GM12891 (cell line): ENCODE measurements at regions not wholly inside any gene's neighbourhood (a gene's known extent, or its start where the extent isn't known, plus 50 kb on each side); places are given as distances from the start of the nearest gene placed in this dataset.
"Not testable (repeated sequence)": the region's sequence is repeated elsewhere in the genome, so short reads cannot be mapped to it uniquely, and the experiment has no call there.

Experiments used
- DNase-seq: peaks from one replicate; pipeline ENCODE4 v3.0.0; 2011; ENCODE audit warnings: low spot score; ENCODE audit not compliant: insufficient read length
- FAIRE-seq: peaks from 2 replicates; lab custom pipeline; 2011; peaks lifted over from hg19 to GRCh38; lab: Jason Lieb, UNC
- PAX5 ChIP-seq: IDR thresholded peaks from 2 replicates; pipeline ENCODE4 v1.6.1; 2011; ENCODE audit warnings: low read length, moderate library complexity, mild to moderate bottlenecking; ENCODE audit not compliant: insufficient read depth, severe bottlenecking
- POLR2A ChIP-seq: IDR thresholded peaks from 2 replicates; pipeline ENCODE4 v1.6.1; 2011; ENCODE audit warnings: low read depth, low read length, control low read depth
- POLR2AphosphoS5 ChIP-seq: IDR thresholded peaks from 2 replicates; pipeline ENCODE4 v1.6.1; 2011; ENCODE audit warnings: low read depth, low read length, control low read depth
- POU2F2 ChIP-seq: IDR thresholded peaks from 2 replicates; pipeline ENCODE4 v1.6.1; 2011; ENCODE audit warnings: low read depth, mild to moderate bottlenecking, control low read depth, low read length, moderate library complexity
- SPI1 ChIP-seq: IDR thresholded peaks from 2 replicates; pipeline ENCODE4 v1.6.1; 2011; ENCODE audit warnings: low read depth, low read length, control low read depth
- TAF1 ChIP-seq: IDR thresholded peaks from 2 replicates; pipeline ENCODE4 v1.6.1; 2011; ENCODE audit warnings: low read depth, low read length, control low read depth

GRCh38 chr18:10133516-10133915, 219.7 kb downstream of the VAPA start:
- FAIRE-seq, result no peak
- no peak for TF ChIP-seq POU2F2
- TF ChIP-seq SPI1, result no peak
- no peak for TF ChIP-seq PAX5
- no peak for TF ChIP-seq TAF1
- no peak for TF ChIP-seq POLR2A
- TF ChIP-seq POLR2AphosphoS5, result no peak
- no peak for DNase-seq

DNA sequence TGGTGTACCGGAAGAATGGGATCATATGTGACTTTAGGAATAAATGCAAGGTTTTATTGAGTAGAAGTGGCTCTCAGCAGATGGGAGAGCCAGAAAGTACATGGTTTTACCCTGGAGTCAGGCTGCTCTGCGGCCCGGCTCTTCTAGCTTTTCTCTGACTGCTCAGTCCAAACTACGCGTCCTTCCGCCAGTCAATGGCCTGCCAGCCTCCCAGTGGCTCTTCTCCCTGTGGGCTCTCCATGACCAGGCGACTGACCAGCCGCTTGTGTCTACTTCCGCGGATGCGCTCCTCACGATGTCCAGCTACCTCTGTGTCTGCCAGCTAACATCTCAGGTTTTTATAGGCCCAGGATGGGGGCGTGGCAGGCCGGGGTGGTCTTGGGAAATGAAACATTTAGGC, 220.4 kb downstream of the VAPA start:
- TF ChIP-seq PAX5 (no peak), SPI1 (no peak), POU2F2 (no peak), TAF1 (no peak), POLR2AphosphoS5 (no peak), POLR2A (no peak)
- DNase-seq, result no peak
- FAIRE-seq, result no peak

- FAIRE-seq, DNase-seq: not testable (repeated sequence)
These were observed 220.9 kb downstream of the VAPA start for GRCh38 chr18:10134749-10135148.

- TF ChIP-seq SPI1 (no peak), POLR2A (no peak), POU2F2 (no peak), TAF1 (no peak), PAX5 (no peak), POLR2AphosphoS5 (no peak)
- no peak for FAIRE-seq
- DNase-seq, result no peak
These were observed 221.6 kb downstream of the VAPA start for GRCh38 chr18:10135302-10135926.

- FAIRE-seq (no peak), DNase-seq (no peak)
- TF ChIP-seq PAX5 (no peak), TAF1 (no peak), SPI1 (no peak), POLR2AphosphoS5 (no peak), POLR2A (no peak), POU2F2 (no peak)
These were observed 224.9 kb downstream of the VAPA start for GRCh38 chr18:10138719-10139118.

DNA sequence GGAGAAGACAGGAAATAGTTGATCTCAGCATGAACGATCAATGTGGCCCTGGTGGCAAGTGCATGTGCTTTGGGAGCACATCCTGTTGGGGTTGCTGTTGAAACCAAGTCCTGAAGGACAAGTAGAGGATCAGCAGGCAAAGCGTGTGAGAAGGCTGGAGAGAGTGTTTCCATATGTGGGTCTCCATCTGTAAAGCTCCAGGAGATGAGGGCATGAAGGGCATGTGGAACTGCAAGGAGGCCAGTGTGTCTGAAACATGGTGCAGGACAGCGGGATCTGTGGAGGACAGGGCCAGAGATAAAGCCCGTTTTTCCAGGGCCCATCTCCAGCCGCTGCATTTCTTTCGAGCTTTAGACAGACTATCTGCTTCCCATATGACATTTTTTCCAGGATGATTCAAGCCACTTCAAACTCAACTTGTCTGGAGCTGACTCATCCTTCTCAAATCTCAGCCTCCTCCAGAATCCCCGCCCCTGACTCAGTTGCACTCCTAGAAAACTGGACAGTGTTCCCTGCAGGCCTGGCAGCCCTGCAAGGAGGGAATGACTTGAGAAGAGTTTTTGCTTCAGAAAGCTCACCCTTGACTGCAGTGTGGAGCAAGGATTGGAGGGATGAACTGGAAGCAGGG, 226.1 kb downstream of the VAPA start:
- no peak for FAIRE-seq
- no peak for DNase-seq

GRCh38 chr18:10140461-10141282, 226.9 kb downstream of the VAPA start:
- TF ChIP-seq POU2F2, result no peak
- TF ChIP-seq TAF1, result no peak
- no peak for TF ChIP-seq SPI1
- TF ChIP-seq POLR2AphosphoS5, result no peak
- TF ChIP-seq POLR2A, result no peak
- TF ChIP-seq PAX5, result no peak
- FAIRE-seq (no peak), DNase-seq (no peak)

More for the DNA sequence above, 226.1 kb downstream of the VAPA start:
- no peak for TF ChIP-seq TAF1
- TF ChIP-seq POLR2A, result no peak
- no peak for TF ChIP-seq PAX5

DNA sequence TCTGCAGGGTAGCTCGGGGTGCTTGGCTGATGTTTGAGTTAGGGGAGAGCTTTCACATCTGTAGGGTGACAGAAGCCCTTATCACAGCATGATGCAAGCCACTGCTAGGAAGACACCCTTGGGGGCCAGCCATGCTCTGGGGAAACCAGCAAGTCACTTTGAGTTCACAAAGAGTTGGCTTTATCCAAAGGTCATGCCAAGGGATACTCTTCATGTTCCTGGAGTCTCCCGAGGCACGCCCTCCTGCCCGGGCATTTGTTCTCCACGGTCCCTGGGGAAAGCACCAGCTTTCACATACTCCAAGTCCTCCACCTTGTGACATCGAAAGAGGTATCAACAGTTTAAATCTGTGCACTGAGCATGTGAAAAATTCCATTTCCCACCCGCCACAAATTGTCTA, 227.7 kb downstream of the VAPA start:
- TF ChIP-seq SPI1 (no peak), PAX5 (no peak), POU2F2 (no peak), POLR2A (no peak), TAF1 (no peak)

DNA sequence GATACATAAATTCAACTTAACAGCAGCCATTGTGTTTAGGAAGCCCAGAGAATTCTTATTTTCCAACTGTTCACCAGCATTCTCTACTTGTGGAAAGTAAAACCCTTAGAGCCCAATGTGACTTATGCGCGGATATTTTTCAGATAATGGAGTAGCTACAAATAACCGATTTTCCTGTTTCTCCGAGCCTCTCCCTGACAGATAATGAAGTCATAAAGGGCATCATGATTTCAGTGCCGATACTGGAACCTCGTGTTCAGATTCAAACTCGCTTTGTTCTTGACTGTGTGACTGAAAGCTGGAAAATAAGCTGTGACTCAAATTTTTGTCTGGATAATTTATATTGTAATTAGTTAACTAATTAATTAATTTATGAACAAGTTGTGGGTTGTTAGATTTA, 228.2 kb downstream of the VAPA start:
- TF ChIP-seq POLR2AphosphoS5 (no peak), TAF1 (no peak), PAX5 (no peak), POU2F2 (no peak), POLR2A (no peak), SPI1 (no peak)
- DNase-seq (no peak), FAIRE-seq (no peak)

More for the DNA sequence above, 227.7 kb downstream of the VAPA start:
- DNase-seq (no peak), FAIRE-seq (no peak)

DNA sequence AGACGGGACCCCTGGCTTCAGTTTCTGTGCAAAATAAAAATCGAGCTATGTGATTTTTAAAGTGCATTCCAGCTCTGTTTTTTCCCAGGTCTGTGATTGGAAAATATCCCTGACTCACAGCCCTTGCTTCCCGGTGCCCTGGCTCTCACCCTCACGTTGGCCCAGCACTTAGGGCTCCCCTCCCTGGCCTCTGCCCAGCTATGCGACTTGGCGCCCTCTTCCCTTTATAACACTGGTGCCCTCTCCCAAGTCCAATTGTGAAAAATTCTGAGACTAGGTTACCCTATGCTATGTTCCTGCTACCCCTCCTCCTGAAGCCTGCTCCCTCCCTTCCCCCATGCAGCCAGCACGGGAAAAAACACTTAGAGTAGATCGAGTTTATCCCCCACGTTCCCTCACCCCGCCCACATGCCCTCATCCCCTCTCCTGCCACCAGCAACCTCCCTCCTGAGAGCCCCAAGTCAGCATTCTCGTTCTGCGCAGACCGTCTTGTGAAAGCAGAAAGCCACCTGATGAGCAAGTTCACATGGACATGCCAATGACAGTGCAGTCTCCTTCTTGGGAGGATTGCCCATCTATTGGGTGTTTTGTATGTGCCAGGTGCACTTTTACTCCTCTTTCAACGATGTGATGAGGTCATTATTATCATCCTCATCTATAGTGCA, 228.8 kb downstream of the VAPA start:
- TF ChIP-seq TAF1, result no peak
- DNase-seq (no peak), FAIRE-seq (no peak)
